GM19395 (cell line): ENCODE measurements at regions not wholly inside any gene's neighbourhood (a gene's known extent, or its start where the extent isn't known, plus 50 kb on each side); places are given as distances from the start of the nearest gene placed in this dataset.

Experiments
- ATAC-seq: cut with Tn5 transposase; IDR thresholded peaks from one replicate; pipeline ENCODE4 v1.9.1; 2021; ENCODE audit warnings: mild to moderate bottlenecking, moderate library complexity; ENCODE audit not compliant: unreplicated experiment

GRCh38 chr11:37006563-37006962 is 408.5 kb upstream of the RAG2 start:
- no peak for ATAC-seq

- no peak for ATAC-seq
These were observed 404.8 kb upstream of the RAG2 start for GRCh38 chr11:37002831-37003230.

GRCh38 chr11:36997656-36998055 is 399.6 kb upstream of the RAG2 start:
- ATAC-seq = no peak

- ATAC-seq = no peak
These were observed 398.8 kb upstream of the RAG2 start for GRCh38 chr11:36996795-36997194.

GRCh38 chr11:36994208-36994607 is 396.2 kb upstream of the RAG2 start:
- ATAC-seq = no peak

GRCh38 chr11:36988556-36988955 is 390.5 kb upstream of the RAG2 start:
- no peak for ATAC-seq

- no peak for ATAC-seq
These were observed 387.5 kb upstream of the RAG2 start for GRCh38 chr11:36985562-36985961.

- ATAC-seq = no peak
These were observed 378.7 kb upstream of the RAG2 start for GRCh38 chr11:36976741-36977140.

GRCh38 chr11:36974771-36975170 is 376.7 kb upstream of the RAG2 start:
- no peak for ATAC-seq

GRCh38 chr11:36953976-36954375 is 355.9 kb upstream of the RAG2 start:
- ATAC-seq = no peak

GRCh38 chr11:36948460-36949127 is 350.6 kb upstream of the RAG2 start:
- no peak for ATAC-seq

- no peak for ATAC-seq
These were observed 347.3 kb upstream of the RAG2 start for GRCh38 chr11:36945384-36945783.

- no peak for ATAC-seq
These were observed 335.4 kb upstream of the RAG2 start for GRCh38 chr11:36933481-36933880.

- ATAC-seq = no peak
These were observed 333.1 kb upstream of the RAG2 start for GRCh38 chr11:36931139-36931538.

- no peak for ATAC-seq
These were observed 332.2 kb upstream of the RAG2 start for GRCh38 chr11:36930256-36930655.

GRCh38 chr11:36929401-36929800 is 331.4 kb upstream of the RAG2 start:
- ATAC-seq = no peak

- ATAC-seq = no peak
These were observed 330.6 kb upstream of the RAG2 start for GRCh38 chr11:36928621-36929020.

GRCh38 chr11:36899800-36900199 is 301.8 kb upstream of the RAG2 start:
- ATAC-seq = no peak

- ATAC-seq = no peak
These were observed 292.8 kb upstream of the RAG2 start for GRCh38 chr11:36890841-36891240.

- ATAC-seq = no peak
These were observed 292.2 kb upstream of the RAG2 start for GRCh38 chr11:36890121-36890679.

- no peak for ATAC-seq
These were observed 287.1 kb upstream of the RAG2 start for GRCh38 chr11:36885154-36885553.

- no peak for ATAC-seq
These were observed 280.7 kb upstream of the RAG2 start for GRCh38 chr11:36878737-36879136.

GRCh38 chr11:36877149-36877548 is 279.1 kb upstream of the RAG2 start:
- ATAC-seq = no peak
